DOHH2 (cell line): ENCODE measurements at regions not wholly inside any gene's neighbourhood (a gene's known extent, or its start where the extent isn't known, plus 50 kb on each side); places are given as distances from the start of the nearest gene placed in this dataset.

ENCODE experiments used
- H3F3A ChIP-seq: fragments of 200-600 bp; sonication (generic), shearing (Covaris generic); 2 replicates; pipeline ENCODE4 v1.6.0; 2016; ENCODE audit warnings: antibody characterized with exemption, mild to moderate bottlenecking; ENCODE audit not compliant: control insufficient read depth, insufficient read depth
- H3K27ac ChIP-seq: fragments of 200-600 bp; sonication (generic); 2 replicates; pipeline ENCODE4 v1.5.1; 2014; ENCODE audit warnings: low read depth, mild to moderate bottlenecking, low read length, moderate library complexity
- H3K27me3 ChIP-seq: fragments of 200-600 bp; sonication (generic); 2 replicates; pipeline ENCODE4 v1.6.1; 2014; ENCODE audit warnings: mild to moderate bottlenecking, low read length, mixed read lengths; ENCODE audit not compliant: control insufficient read depth
- H3K36me3 ChIP-seq: fragments of 200-600 bp; sonication (generic); 2 replicates; pipeline ENCODE4 v1.6.1; 2014; ENCODE audit warnings: mild to moderate bottlenecking, low read length, moderate library complexity, mixed read lengths; ENCODE audit not compliant: control insufficient read depth
- H3K4me1 ChIP-seq: fragments of 200-600 bp; sonication (generic); 2 replicates; pipeline ENCODE4 v1.6.1; 2014; ENCODE audit warnings: mild to moderate bottlenecking, low read length, mixed read lengths; ENCODE audit not compliant: control insufficient read depth
- H3K4me2 ChIP-seq: fragments of 200-600 bp; sonication (generic); 2 replicates; pipeline ENCODE4 v1.6.0; 2014; ENCODE audit warnings: mild to moderate bottlenecking, low read length, moderate library complexity
- H3K4me3 ChIP-seq: fragments of 200-600 bp; sonication (generic); 2 replicates; pipeline ENCODE4 v1.5.1; 2014; ENCODE audit warnings: mild to moderate bottlenecking, low read length, mixed read lengths
- H3K79me2 ChIP-seq: fragments of 200-600 bp; sonication (generic); 2 replicates; pipeline ENCODE4 v1.6.1; 2014; ENCODE audit warnings: mild to moderate bottlenecking, low read length, mixed read lengths; ENCODE audit not compliant: control insufficient read depth
- H3K9me2 ChIP-seq: fragments of 200-600 bp; sonication (generic); replicated peaks from 2 replicates; pipeline ENCODE4 v1.6.1; 2014; ENCODE audit warnings: mild to moderate bottlenecking, low read length, mixed read lengths; ENCODE audit not compliant: control insufficient read depth
- H3K9me3 ChIP-seq: fragments of 200-600 bp; sonication (generic); 2 replicates; pipeline ENCODE4 v1.6.1; 2014; ENCODE audit warnings: antibody characterized with exemption, low read length, mixed read lengths; ENCODE audit not compliant: control insufficient read depth, insufficient read depth
- H4K20me1 ChIP-seq: fragments of 200-600 bp; sonication (generic); 2 replicates; pipeline ENCODE4 v1.6.0; 2014; ENCODE audit warnings: low read depth, mild to moderate bottlenecking, antibody characterized with exemption, low read length, moderate library complexity; ENCODE audit not compliant: control insufficient read depth, insufficient read depth
- CTCF ChIP-seq: fragments of 200-600 bp; sonication (generic); IDR thresholded peaks from one replicate; pipeline ENCODE4 v1.5.1; 2014; ENCODE audit warnings: antibody characterized with exemption, mild to moderate bottlenecking, low read depth, low read length; ENCODE audit not compliant: poor library complexity, severe bottlenecking
- EZH2phosphoT487 ChIP-seq: fragments of 200-600 bp; sonication (generic); IDR thresholded peaks from 2 replicates; pipeline ENCODE4 v1.6.1; 2017; ENCODE audit warnings: borderline replicate concordance, mild to moderate bottlenecking, antibody characterized with exemption, low read length, moderate library complexity, mixed read lengths

- H3K4me1 ChIP-seq = no peaks in the 10 kb centered on the region
- no peaks in the 10 kb centered on the region for H3K9me3 ChIP-seq
- no peaks in the 10 kb centered on the region for H3K27me3 ChIP-seq
- no peak overlapping the region for H3K4me3 ChIP-seq
- H3K36me3 ChIP-seq = no peaks in the 10 kb centered on the region
- no peaks in the 10 kb centered on the region for H3K79me2 ChIP-seq
- H3K9me2 ChIP-seq = no peaks in the 10 kb centered on the region
- no peak overlapping the region for H3K27ac ChIP-seq
- no peak overlapping the region for H3K4me2 ChIP-seq
- no peak for TF ChIP-seq CTCF
- H3F3A ChIP-seq = no peaks in the 10 kb centered on the region
- no peaks in the 10 kb centered on the region for H4K20me1 ChIP-seq
These were observed 550.1 kb downstream of the DACH1 start for GRCh38 chr13:71316792-71317363.

- TF ChIP-seq CTCF (no peak), EZH2phosphoT487 (no peak)
- Histone ChIP-seq H3K9me3 (no peaks in the 10 kb centered on the region), H3K79me2 (no peaks in the 10 kb centered on the region), H4K20me1 (no peaks in the 10 kb centered on the region), H3K36me3 (no peaks in the 10 kb centered on the region), H3K27ac (no peak overlapping the region), H3K4me1 (no peaks in the 10 kb centered on the region), H3K4me3 (no peak overlapping the region), H3K27me3 (no peaks in the 10 kb centered on the region), H3K9me2 (no peaks in the 10 kb centered on the region), H3F3A (no peaks in the 10 kb centered on the region), H3K4me2 (no peak overlapping the region)
These were observed 554.1 kb downstream of the DACH1 start for GRCh38 chr13:71312923-71313322.

GRCh38 chr13:71309905-71310304 lies 557.1 kb downstream of the DACH1 start:
- H3K4me1 ChIP-seq = no peaks in the 10 kb centered on the region
- no peaks in the 10 kb centered on the region for H3K9me3 ChIP-seq
- no peaks in the 10 kb centered on the region for H3K79me2 ChIP-seq
- no peak overlapping the region for H3K4me2 ChIP-seq
- H3K4me3 ChIP-seq = no peak overlapping the region
- no peaks in the 10 kb centered on the region for H3F3A ChIP-seq
- TF ChIP-seq CTCF (no peak), EZH2phosphoT487 (no peak)
- H4K20me1 ChIP-seq = no peaks in the 10 kb centered on the region
- H3K36me3 ChIP-seq = no peaks in the 10 kb centered on the region
- no peaks in the 10 kb centered on the region for H3K9me2 ChIP-seq
- H3K27me3 ChIP-seq = no peaks in the 10 kb centered on the region
- no peak overlapping the region for H3K27ac ChIP-seq
